ENCODE measurements at regions not wholly inside any gene's neighbourhood (a gene's known extent, or its start where the extent isn't known, plus 50 kb on each side); places are given as distances from the start of the nearest gene placed in this dataset.

GRCh38 chr1:239209591-239209990, 176.8 kb upstream of the CHRM3 start:
- DNase-seq: no peak

GRCh38 chr1:239204401-239204800, 182.0 kb upstream of the CHRM3 start:
- no peak for DNase-seq

GRCh38 chr1:239197871-239198270, 188.5 kb upstream of the CHRM3 start:
- DNase-seq: no peak

- no peak for DNase-seq
These were observed 196.3 kb upstream of the CHRM3 start for GRCh38 chr1:239189998-239190512.

GRCh38 chr1:239186487-239186886, 199.9 kb upstream of the CHRM3 start:
- DNase-seq: no peak

GRCh38 chr1:239185245-239185619, 201.1 kb upstream of the CHRM3 start:
- DNase-seq: no peak

- DNase-seq: no peak
These were observed 201.7 kb upstream of the CHRM3 start for GRCh38 chr1:239184561-239185244.

- no peak for DNase-seq
These were observed 207.4 kb upstream of the CHRM3 start for GRCh38 chr1:239178961-239179360.

GRCh38 chr1:239174880-239175279, 211.5 kb upstream of the CHRM3 start:
- DNase-seq: no peak

GRCh38 chr1:239170828-239171227, 215.5 kb upstream of the CHRM3 start:
- DNase-seq: no peak

- no peak for DNase-seq
These were observed 217.1 kb upstream of the CHRM3 start for GRCh38 chr1:239169276-239169675.

- no peak for DNase-seq
These were observed 221.8 kb upstream of the CHRM3 start for GRCh38 chr1:239164451-239165180.

- no peak for DNase-seq
These were observed 230.8 kb upstream of the CHRM3 start for GRCh38 chr1:239155466-239156091.

- DNase-seq: no peak
These were observed 234.4 kb upstream of the CHRM3 start for GRCh38 chr1:239151937-239152336.

GRCh38 chr1:239140968-239141367, 245.4 kb upstream of the CHRM3 start:
- no peak for DNase-seq

- DNase-seq: no peak
These were observed 246.6 kb upstream of the CHRM3 start for GRCh38 chr1:239139801-239140200.

- DNase-seq: no peak
These were observed 257.8 kb upstream of the CHRM3 start for GRCh38 chr1:239128541-239128940.

GRCh38 chr1:239126884-239127283, 259.5 kb upstream of the CHRM3 start:
- DNase-seq: no peak

- no peak for DNase-seq
These were observed 260.5 kb upstream of the CHRM3 start for GRCh38 chr1:239125893-239126292.

GRCh38 chr1:239125027-239125426, 261.3 kb upstream of the CHRM3 start:
- no peak for DNase-seq

GRCh38 chr1:239123260-239123659, 263.1 kb upstream of the CHRM3 start:
- no peak for DNase-seq

- DNase-seq: no peak
These were observed 274.1 kb upstream of the CHRM3 start for GRCh38 chr1:239112101-239112935.

GRCh38 chr1:239107676-239108075, 278.7 kb upstream of the CHRM3 start:
- no peak for DNase-seq

All from CD4-positive, alpha-beta T cell treated with Interleukin-21 for 1 hour (primary cell).